NCI-H510A (cell line): ENCODE measurements at regions not wholly inside any gene's neighbourhood (a gene's known extent, or its start where the extent isn't known, plus 50 kb on each side); places are given as distances from the start of the nearest gene placed in this dataset.

Experiments used
- DNase-seq: peaks from one replicate; lab custom pipeline; 2025; lab: John Stamatoyannopoulos, UW

- no peak for DNase-seq
These were observed 223.8 kb downstream of the TTC32 start for GRCh38 chr2:19677825-19678518.

DNA sequence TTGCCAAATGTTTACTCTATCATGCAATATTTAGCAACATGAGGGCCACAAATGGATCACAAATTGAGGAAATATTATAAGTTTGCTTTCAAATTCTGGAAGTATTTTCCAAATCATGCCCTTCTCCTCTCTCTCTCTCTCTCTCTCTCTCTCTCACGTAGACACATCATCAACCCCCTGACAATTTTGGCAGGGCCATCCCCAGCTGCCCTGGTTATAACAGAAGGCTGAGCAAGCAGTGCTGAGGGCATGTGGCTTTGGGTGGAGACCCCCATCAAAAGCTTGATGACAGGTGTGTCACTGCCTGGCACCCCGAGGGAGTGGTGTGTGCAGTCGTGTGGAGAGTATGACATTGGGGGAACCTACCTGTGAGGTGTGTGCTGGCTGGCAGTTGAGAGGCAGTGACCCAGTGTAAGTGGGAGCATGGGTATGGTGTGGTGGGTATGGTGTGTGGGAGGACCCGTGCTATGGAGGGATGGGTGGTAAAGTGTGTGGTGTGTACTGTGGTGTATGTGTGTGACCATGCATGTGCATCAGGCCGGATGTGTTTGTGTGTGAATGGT, 224.5 kb downstream of the TTC32 start:
- DNase-seq = no peak

GRCh38 chr2:19676770-19677169, 225.0 kb downstream of the TTC32 start:
- no peak for DNase-seq

DNA sequence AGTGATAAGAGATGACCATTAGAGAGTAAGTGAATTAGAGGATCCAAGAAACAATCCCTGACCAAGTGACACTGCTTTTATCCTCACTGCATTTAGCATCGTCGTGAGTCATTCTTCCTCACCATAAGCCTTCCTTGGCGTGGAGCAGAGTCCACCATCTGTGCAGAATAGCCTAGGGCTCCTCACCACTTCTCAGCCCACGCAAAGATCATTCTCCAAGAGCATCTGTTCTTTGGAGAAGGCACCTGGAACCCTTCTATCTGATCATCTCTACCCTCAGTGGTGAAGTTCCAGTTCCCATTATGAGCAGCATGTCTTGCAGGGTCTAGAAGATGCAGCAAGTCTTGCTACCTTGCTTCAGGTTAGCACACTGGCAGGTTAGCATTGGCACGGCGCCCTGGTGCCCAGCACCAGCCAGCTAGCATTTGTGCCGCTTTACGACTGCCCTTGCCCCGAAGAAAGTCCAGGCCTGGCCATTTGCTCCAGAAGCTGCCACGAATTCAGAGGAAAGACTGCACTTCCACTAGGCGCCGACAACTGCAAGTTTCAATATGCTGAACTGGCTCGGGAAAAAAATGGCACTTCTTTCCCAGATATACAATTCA, 225.8 kb downstream of the TTC32 start:
- DNase-seq = no peak

GRCh38 chr2:19675003-19675629, 226.7 kb downstream of the TTC32 start:
- DNase-seq = no peak

- DNase-seq = no peak
These were observed 227.5 kb downstream of the TTC32 start for GRCh38 chr2:19674051-19675002.

GRCh38 chr2:19673213-19673791, 228.5 kb downstream of the TTC32 start:
- no peak for DNase-seq

- DNase-seq = no peak
These were observed 229.9 kb downstream of the TTC32 start for GRCh38 chr2:19671916-19672315.

- DNase-seq = no peak
These were observed 230.5 kb downstream of the TTC32 start for GRCh38 chr2:19671311-19671710.

- DNase-seq = no peak
These were observed 231.5 kb downstream of the TTC32 start for GRCh38 chr2:19670303-19670702.

DNA sequence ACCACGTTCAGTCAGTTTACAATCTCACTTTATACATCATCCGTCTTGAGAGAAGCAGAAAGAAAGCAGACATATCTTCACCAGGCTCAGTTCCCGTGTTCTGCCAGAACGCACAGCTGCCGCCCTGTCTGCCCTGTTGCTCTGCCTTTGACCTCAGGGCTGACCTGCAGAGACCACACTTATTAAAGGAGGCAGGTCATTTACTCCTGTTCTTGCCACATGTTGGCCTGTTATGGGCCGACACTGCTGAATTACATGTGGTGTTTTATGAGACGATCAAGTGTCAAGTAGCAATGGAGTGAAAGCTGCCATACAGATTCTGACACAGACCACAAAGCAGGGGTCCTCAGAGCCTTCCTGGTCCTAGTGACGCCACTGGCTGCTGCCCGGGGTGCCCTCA, 232.2 kb downstream of the TTC32 start:
- DNase-seq = no peak

- DNase-seq = no peak
These were observed 232.7 kb downstream of the TTC32 start for GRCh38 chr2:19669126-19669525.

GRCh38 chr2:19667536-19667949, 234.2 kb downstream of the TTC32 start:
- DNase-seq = no peak

GRCh38 chr2:19667085-19667484, 234.7 kb downstream of the TTC32 start:
- DNase-seq = no peak

- DNase-seq = no peak
These were observed 237.1 kb downstream of the TTC32 start for GRCh38 chr2:19664646-19665045.

DNA sequence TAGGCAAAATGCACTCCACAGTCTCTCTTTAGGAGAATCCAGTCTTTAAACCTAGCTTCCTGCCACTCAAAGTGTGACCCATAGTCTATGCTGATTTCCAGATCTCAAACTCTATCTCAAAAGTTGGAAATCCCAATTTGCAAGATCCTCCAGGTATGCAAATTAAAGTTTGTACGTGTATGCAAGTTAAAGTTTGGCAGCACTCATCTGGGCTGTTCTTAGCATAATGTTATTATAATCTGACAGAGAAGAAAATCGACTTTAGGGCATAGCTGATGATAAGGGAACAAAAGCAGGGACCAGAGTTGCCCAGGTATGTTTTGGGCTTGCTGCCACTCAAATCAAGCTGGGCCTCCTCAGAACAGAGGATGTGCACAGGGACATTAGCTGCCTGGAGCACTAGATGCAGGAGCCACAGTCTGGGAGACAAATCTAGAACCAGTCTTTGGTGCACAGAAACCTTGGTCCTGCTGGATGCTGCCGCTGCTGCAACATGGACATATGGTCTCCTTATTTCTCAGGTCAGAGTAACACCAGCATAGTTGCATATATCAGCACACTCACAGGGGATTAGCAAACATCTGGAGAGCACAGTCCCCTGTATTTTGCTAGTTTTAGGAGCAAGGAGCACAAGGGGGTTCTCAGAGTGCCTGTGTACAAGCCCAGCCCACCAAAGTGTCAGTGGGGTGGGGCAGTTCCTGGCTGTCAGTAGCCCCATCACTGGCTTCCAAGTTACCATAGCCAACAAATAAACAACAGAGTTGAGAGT, 242.6 kb downstream of the TTC32 start:
- DNase-seq = no peak

DNA sequence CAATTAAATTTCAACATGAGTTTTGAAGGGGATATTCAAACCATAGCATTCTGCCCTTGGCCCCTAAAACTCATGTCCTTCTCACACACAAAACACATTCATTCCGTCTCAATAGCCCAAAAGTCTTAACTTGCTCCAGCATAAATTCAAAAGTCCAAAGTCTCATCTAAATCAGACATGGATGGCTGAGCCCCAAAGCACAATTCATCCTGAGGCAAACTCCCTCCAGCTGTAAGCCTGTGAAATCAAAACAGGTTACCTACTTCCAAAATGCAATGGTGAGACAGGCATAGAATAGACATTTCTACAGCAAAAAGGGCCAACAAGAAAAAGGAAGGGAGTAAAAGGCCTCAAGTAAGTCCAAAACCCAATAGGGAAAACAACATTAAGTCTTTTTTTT, 245.8 kb downstream of the TTC32 start:
- no peak for DNase-seq

DNA sequence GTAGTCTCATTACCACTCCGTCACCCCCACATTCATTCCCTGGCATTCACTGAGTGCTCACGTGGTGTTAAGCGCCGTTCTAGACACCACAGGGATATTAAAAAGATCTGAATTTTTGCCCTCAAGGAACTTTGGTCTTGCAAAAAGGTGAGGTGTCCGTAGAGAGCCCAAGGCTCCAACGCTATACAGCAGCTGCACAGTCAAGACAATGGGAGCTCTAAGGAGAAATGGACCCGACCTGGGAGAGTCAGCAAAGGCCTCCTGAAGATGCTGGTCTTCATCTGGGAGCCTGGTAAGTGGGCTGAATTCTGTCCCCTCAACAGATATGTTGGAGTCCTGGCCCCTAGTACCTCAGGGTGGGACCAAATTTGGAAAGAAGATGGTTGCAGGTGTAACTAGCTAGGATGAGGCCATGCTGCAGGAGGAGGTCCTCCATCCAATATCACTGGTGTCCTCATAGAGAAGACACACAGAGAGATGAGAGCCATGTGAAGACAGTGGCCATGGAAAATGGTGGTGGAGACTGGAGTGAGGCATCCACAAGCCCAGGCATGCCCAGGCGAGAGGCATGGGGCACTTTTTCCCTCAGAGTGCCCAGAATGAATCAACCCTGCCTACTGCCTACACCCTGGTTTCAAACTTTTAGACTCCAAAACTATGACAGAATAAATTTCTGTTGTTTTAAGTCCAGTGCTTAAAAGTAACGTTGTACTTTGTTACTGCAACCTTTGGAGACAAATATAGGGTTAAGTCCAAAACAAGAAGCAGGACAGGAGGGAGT, 247.3 kb downstream of the TTC32 start:
- DNase-seq = no peak

DNA sequence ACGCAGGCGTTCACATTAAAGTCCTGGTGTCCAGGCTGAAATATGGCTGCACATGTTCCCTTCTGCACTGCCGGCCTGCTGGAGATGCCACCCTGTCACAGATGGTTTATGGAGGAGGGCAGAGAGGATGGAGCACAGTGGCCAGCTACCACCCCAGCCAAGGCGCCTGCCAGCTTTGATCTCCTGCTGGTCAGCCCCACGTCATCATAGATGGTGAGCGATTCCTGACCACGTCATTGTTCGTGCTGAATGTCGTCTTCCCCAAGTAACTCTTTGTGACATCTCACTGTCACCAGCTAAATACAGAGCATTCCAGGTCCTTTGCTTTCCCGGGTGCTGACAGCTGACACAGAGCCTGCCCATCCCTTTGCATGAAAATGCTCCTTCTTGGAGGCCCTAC, 248.3 kb downstream of the TTC32 start:
- no peak for DNase-seq

- DNase-seq = no peak
These were observed 249.0 kb downstream of the TTC32 start for GRCh38 chr2:19652811-19653210.
